Stimulated activated CD4-positive, alpha-beta T cell treated with anti-CD3 and anti-CD28 coated beads, TNF-alpha, amount 100 ng/mL, for 24 hours (primary cell): ENCODE measurements at regions not wholly inside any gene's neighbourhood (a gene's known extent, or its start where the extent isn't known, plus 50 kb on each side); places are given as distances from the start of the nearest gene placed in this dataset.

Source experiments
- DNase-seq, 3 experiments: peaks; one replicate each; pipeline ENCODE4 v3.0.0-alpha.2; 2020; ENCODE audit warnings: low read depth in 3 of 3

DNA sequence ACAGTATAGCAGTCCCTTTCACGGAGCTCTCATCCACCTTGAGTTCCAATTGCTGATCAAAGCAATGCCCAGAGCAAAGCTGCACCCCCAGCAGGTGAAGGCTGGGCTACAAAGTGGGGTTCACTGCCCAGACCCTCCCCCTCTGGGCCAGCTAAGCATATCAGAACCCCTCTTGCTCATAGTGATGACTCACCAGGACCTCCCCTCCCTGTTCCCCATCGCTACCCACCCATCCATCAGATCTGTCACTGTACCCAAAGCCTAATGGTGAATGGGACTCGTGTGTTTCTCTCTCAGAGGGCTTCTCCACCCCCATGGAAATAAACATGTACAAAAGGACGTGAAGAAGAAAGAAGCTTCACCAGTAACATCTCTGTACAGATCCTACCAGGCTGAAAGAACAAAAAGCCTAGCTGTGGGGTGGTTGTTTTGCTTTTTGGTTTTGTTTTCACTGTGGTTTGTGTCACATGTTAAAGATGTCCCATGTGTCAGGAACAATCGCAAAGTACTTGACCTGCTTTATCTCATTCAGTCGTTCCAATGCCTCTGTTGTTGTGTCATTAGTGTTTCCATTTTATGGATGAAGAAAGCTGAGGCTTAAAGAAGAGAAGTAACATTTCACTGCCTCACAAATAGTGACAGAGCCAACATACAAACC, 518.5 kb downstream of the CD83 start:
- no peak for DNase-seq

DNA sequence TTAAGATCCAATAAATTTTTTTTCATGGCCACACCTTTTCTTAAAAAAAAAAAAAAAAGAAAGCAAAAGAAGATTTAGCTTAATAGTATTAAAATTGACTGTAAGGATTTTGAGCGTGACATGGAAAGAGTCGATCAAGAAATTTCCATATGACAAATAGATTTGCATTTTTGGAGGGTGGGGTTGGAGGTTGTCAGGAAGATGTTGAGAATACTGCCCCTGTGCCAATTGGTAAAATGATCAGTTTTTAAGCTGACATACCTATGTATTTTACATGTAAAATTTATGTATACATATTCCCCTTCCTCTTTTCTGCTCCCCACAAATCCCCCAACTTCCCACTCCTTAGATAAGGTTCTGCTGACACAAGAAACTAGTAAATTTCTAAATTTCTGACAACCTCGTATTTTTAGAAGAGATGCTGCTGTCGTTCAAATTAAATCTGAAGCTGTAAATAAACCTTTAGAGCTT, 520.9 kb downstream of the CD83 start:
- no peak for DNase-seq

DNA sequence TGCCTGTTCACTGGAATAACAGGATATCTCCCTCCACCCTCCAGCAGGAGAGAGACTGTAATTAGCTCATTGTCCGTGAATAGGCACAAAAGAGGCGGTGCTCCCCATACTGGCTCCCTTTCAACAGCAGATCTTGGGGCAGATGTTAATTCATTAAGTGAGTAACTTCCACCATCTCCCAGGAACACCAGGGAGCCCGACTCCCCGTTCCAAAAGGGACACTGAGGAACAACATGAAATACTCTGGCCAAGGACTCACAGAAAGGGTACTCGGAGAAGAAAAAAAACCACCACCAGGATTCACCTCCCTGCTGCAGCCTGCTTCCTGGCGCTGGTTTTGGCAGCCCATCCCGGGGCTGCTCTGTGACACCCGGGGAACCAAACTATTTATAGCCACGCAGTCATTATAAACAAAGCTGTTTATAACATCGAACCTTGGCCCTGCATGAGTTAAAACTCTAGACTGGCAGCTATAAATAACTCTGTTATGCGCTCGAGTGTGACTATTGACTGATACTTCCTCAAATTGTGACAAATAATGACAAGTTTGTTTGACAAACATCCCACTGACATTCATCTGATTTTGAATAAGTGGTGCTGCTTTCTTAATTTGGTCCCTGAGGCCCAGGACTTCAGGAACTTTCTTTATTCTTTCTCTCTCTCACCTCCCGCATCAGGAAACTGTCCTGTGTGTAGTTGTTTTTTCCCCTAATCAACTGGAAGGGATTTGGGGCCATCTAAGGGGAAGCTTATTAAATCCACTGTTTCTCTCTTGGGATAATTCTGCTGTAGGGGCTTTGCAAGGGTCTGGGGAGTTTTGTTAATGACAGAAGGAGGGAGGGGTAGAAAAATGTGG, 521.6 kb downstream of the CD83 start:
- no peak for DNase-seq

DNA sequence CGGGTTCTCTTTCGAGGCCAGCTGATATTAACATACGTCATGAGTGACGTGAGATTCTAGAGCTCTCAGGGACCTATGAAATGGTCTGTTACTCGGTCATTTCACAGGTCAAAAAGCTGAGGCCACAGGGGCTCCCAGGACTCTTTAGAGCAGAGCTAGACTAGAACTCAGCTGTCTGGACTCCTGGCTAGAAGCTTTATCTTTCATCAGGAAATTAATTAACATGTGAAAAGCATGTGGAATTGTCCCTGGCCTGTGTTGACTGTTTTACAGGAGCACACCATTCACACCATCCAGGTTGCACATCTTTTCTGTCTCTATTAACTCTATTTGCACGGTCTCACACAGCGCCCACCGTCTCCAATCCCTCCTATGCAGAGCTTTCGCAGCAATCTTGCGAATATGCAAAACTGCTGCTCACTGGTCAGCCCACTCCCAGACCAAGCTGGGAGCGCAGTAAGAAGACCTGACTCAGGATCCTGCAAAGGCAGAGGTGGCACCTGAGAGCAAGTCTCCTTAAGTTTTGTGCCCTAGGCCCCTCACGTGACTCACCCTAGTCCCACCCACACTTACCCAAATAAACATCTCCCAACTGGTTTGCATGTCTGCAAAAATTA, 522.5 kb downstream of the CD83 start:
- no peak for DNase-seq

DNA sequence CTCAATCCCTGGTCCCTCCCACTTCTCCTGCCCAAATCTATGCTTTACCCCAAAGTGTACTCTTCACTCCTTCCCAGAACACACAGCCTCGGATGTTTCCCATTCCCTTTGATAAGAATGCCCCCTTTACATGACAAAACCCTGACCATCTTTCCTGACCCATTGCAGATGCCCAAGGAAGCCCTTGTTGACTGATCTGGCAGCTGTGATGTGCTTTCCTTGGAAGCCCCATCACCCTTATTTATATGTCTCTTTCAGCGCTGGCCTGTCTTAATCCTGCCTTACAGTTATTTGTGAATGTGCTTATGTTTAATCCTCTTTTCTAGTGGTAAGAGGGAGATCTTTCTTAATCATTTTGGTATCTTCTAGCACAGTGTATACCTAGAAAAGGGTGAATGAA, 523.1 kb downstream of the CD83 start:
- DNase-seq: no peak

DNA sequence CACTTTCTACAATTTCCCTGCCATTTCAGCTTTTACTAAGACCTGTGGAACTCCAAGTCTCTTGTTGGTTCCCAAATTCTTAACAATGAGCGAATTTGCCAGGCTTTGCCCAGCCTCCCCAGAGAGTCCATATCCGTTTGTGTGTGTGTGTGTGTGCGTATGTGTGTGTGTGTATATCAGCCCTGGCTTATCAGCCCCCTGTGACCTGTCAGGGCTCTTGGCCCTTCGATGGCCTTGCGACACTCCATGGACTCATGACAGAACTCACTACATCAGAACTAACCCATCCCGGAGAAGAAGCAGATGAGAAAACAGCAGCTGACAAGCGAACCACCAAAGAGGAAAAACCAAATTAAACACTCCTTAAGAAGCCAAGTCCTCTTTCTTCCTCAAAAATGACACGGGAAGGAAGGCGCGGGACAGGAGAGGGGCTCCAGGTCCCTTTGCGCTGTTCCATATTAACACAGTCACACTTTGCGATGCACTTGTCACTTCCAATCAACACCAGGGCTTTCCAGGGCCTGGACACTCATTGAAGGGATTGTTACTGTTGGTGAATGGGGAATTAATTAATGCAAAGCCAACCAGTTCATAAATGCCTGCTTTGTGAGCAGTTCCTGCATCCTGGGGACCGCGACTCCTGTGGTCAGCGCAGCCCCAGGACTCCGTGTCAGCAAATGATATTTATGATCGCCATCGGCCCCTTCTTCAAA, 524.0 kb downstream of the CD83 start:
- DNase-seq: no peak

DNA sequence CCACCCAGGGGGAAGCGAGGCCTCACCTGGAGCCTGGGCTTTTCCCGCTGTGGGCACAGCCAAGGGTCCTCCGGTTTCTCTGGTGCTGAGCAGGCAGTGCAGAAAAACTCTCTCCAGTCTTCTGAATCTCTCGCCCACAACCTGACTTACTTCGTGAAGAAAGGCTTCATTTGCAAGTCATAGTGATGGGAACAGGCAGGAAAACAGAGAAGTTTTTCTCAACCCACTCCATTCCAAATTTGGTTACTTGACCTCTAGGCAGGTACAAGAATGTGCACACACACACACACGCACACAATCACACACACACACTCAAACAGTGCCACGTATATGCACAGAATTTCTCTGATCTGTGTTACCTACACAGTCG, 524.5 kb downstream of the CD83 start:
- no peak for DNase-seq

DNA sequence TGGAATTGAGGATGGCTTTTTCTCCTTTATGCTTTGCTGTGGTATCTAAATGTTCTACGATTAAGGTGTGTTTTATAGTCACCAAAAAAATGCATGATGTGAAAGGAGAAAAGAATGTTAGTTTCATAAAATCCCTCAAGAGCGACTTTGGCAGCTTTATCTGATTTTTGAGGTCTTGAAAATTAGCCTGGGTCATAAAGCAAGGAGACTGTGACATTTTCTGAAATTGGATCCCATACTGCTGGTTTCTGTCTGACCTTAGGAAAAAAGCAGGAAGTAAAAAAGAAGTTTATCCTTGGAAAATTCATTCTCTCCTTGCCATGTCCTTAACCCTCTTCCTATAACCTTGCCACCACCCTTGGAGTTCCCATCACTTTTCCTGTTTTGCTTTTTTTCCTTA, 525.3 kb downstream of the CD83 start:
- DNase-seq: no peak

DNA sequence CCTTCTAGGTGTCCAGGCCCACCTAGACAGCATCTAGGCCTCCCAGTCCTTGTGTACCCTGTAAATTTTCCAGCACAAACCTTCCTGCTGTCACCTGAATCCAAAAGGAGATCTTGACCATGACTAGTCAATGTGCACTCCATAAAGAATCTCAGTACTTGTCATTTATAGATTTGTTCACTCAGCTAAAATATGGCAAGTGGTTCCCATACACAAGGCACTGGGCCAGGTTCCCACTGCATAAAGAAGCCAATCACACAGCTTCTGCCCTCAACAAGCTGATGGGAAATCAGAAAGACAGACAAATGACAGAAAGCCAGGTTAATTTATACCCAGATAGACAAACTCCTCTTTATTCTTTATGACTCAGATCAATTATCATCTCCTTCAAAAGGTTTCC, 526.8 kb downstream of the CD83 start:
- no peak for DNase-seq

DNA sequence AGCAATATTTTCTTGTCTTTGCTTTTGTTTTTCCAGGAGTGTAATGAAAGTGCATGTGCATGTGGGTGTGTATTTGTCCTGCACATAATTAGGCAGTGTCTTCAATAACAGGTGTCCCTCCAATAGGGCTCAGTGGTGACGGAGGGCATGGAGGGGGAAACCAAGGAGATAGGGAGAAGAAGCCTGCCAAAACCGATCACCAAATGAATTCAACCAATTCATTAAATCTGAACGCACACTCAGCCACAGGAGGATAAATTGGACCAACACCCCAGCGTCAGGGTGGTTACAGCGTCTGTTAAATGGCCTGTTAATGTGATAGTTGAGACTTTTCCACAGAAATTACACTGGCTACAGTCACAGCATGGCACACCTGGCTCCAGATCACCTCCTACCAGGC, 527.6 kb downstream of the CD83 start:
- DNase-seq: no peak

DNA sequence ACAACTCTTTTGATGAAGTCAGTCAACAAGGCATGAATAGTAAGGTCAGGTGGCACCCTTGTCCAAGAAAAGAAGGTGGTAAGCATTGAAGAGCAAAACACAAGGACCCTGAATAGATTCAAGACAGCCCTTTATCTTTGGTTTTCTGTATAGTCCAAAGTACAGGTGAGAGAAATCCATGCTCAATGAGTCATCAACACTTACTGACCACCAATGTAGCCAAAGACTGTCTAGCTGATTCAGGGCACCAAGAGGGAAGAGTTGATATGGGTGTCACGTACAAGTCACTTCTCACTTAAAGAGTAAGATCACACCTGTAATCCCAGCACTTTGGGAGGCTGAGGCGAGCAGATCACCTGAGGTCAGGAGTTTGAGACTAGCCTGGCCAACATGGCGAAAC, 528.3 kb downstream of the CD83 start:
- no peak for DNase-seq

DNA sequence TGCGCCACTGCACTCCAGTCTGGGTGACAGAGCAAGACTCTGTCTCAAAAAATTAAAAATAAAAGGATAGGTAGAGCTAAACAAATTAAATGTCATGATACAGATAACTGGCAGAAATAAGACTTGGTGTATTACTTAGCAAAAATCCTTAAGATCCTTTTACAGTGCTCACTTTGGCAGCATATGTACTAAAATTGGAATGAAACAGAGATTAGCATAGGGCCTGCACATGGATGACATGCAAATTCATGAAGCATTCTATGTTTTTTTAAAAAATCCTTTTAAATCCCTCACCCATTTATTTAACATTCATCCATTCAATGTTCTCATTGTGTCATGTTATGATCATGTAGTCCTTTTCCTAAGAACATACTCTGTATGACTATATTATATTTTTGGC, 528.8 kb downstream of the CD83 start:
- no peak for DNase-seq

DNA sequence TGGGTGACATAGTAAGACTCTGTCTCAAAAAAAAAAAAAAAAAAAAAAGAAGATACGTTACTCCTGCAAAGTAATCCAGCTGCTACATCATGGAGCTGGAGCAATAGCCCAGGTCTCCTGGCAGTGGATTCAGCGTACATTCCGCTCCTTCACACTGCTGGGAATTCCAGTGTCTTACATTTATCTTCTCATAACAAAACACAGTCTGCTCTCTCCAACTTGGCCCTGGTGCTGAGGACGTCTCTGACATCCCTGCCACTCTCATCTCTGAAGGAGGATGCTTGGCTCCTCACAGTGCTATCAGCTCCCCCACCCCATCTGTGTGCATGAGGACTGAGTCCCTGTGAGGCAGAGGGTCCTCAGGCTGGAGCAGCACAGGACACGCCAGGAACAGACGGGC, 529.8 kb downstream of the CD83 start:
- no peak for DNase-seq

DNA sequence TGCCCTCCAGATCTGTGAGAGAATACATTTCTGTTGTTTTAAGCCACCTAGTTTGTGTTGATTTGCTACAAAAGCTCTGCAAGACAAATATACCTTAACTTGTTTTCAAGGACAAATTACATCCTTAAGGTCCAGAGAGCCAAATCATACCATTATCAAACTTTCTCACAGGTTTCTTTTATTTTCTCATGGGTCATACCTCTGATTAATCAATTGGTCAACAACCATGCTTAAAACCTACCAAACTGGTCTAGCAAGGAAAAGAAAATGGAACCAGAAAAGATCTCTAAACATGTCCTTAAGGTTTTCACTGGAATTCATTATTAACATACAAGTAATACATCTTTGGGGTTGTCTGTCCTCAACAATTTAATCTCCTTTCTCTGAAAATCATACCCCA, 535.0 kb downstream of the CD83 start:
- DNase-seq: no peak

DNA sequence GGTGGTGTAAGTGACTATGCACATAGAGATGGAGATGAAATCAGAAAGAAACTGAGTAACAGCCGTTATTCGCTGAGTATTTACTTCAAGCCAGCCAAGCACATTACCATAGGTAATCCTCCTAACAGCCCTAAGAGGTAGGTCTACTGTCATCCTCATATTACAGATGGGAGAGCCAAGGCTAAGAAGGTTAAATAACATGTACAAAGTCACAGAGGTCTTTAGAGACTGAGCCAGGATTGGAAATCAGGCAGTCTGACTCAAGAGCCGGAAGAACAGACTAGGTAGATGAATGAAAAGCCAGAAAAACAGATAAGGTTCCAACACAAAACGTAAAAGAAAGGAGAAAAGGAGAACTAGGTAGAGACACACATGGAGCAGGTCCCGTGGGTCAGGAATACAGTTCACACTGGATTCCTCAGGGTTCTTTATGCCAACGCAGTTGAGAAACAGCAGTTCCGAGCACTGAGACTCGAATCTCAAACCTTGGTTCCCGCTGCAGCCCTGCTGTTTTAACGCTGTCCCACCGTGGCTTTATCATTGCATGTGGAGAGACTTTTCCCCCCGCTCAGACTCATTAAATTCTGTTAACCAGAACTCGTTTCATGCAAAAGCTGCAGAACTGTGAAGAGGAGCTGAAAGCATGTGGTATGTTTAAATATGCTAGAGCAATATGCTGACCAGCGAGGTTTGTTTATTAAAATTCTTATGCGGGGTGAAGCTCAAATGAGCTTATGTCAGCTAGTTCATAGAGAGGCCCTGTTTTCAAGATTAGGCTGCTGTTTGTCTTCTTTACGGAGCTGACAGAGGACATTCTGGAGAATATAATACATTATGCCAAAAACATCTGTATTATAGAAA, 537.9 kb downstream of the CD83 start:
- DNase-seq: no peak

DNA sequence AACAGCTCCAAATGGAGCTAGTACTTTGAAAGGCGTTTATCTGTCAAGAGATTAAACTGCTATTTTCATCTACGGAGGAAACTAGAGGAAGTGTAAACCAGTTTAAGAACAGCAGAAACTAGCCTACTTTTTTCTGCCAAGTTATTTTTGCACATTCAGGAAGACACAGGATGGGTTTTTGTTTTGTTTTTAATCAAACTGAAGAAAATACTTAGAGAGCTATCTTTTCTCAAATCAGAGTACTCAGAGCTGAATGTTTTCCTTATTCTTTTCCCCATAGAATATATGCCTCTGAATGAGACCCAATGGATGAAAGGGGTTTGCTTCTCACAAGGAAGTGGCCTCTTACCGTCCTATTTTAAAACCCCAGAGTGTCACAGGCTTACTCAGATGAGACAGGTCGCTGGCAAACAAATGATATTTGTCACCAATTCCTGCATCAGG, 538.5 kb downstream of the CD83 start:
- no peak for DNase-seq

DNA sequence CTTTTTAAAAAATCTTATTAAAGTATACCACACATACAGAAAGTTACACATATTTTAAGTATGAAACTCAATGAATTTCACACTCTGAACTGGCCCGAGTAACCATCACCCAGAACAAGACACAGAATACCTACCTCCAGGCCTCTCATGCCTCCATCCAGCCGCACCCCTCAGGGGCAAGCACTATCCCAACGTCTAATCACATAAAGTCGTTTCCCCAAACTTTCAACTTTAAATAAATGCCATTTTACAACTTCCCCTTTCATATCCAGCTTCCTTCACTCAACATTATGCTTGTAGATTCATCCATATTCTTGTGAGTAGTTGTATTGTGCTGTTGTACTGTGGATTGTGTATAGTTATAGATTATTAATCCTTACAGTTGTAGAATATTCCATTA, 539.1 kb downstream of the CD83 start:
- no peak for DNase-seq

DNA sequence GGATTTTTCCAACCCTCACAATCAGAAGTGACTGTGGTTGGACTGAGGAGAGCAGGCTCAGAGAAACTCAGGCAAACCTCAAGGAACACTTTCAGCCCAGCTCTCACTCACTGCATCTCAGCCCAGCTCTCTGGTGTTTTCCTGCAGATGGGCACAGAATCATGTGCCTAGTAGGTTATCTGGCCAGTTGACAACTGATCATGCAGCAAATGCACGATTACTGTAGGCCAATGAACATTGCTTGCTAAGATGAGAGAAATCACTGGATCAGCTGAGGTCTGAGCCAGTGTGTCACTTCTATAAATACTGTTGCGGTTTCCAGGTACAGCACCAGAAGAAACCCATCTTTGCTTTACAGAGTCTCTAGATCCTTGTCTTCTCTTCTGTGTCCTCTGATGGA, 540.5 kb downstream of the CD83 start:
- DNase-seq: no peak

DNA sequence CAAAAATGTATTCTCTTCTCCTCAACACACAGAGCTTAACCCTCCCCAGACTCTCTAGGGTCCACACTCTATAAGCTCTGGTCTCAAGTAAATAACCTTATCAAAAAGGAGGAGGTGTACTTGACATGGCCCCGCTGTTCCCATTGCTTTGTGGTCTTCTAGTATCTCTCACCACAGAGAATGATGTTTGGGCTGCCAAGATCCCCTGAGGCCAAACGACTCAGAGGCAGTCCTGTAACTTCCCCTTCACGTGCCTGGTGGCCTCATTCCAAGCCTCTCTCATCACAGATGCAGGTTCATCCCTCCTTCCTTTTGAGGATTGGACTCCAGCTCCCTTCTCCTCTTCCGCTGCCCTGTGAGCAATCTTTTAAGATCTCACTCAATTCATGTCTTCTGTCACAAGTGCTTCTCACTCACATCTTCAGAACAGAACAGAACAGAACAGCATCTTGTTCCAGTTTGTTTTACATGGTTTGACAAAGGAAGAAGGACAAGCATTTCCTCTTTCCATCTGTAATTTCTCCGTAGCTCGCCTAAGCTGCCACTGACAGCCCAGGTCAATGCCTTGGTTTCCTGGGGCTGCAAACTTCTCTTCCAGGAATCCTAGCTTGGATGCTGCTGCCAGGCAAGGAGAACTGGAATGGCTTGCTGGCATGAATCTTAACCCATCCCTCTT, 541.5 kb downstream of the CD83 start:
- DNase-seq: no peak

DNA sequence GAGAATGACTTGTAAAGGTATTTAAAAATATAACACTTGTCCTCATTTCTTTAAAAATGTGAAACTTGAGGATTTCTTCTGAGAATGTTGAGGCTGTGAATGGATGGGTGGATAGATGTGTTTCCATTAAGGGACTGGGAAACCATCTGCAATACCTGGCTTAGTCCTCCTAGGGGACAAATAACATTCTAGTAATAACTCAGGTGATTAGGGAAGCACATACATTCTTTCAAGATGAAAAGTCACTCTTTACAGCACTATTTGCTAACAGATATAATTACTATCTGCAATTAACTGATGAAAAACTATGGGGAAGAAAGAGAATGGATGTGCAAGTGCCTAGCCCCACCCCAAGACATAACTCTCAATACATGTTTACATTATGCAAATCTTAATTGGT, 542.3 kb downstream of the CD83 start:
- no peak for DNase-seq
